Lung (tissue), 11 donors: ENCODE measurements at regions not wholly inside any gene's neighbourhood (a gene's known extent, or its start where the extent isn't known, plus 50 kb on each side); places are given as distances from the start of the nearest gene placed in this dataset.

Source experiments
- ATAC-seq: fragments of 200-7000 bp; cut with Tn5 transposase; one replicate; pipeline ENCODE4 v1.9.1; 2020; ENCODE audit warnings: moderate number of reproducible peaks; ENCODE audit not compliant: insufficient read depth, low FRiP score
- DNase-seq, 3 donors: peaks; one replicate each; pipeline ENCODE4 v3.0.0-alpha.2; 2013 to 2017
- H3K27ac ChIP-seq, 2 donors: one replicate each; pipeline ENCODE4 v1.5.1; 2013; ENCODE audit warnings: mild to moderate bottlenecking in 2 of 2, moderate library complexity in 2 of 2, control low read depth in 1 of 2, inconsistent platforms in 1 of 2, low read depth in 1 of 2, low read length in 1 of 2
- H3K27me3 ChIP-seq, 3 donors: one replicate each; pipeline ENCODE4 v1.5.1; 2013; ENCODE audit warnings: low read length in 2 of 3; ENCODE audit not compliant: control insufficient read depth in 3 of 3, insufficient read depth in 3 of 3
- H3K36me3 ChIP-seq, 4 donors: one replicate each; pipeline ENCODE4 v1.5.1; 2013; ENCODE audit warnings: low read length in 4 of 4, mild to moderate bottlenecking in 1 of 4, moderate library complexity in 1 of 4; ENCODE audit not compliant: control insufficient read depth in 4 of 4, insufficient read depth in 4 of 4
- H3K4me1 ChIP-seq, 5 donors: one replicate each; pipeline ENCODE4 v1.5.1; 2013; ENCODE audit warnings: low read length in 5 of 5, mild to moderate bottlenecking in 2 of 5, moderate library complexity in 1 of 5; ENCODE audit not compliant: control insufficient read depth in 5 of 5, insufficient read depth in 5 of 5
- H3K4me3 ChIP-seq: one replicate; pipeline ENCODE4 v1.5.1; 2013; ENCODE audit warnings: mild to moderate bottlenecking, control low read depth, moderate library complexity
- H3K9ac ChIP-seq, 2 donors: one replicate each; pipeline ENCODE4 v1.5.1; 2013; ENCODE audit warnings: low read length in 2 of 2, control low read depth in 1 of 2; ENCODE audit not compliant: insufficient read depth in 1 of 2
- H3K9me3 ChIP-seq, 4 donors: one replicate each; pipeline ENCODE4 v1.5.1; 2013; ENCODE audit warnings: low read length in 3 of 4, mild to moderate bottlenecking in 1 of 4, moderate library complexity in 1 of 4; ENCODE audit not compliant: control insufficient read depth in 4 of 4, insufficient read depth in 3 of 4
- WGBS, 2 donors: extraction: QIAGEN DNeasy Blood & Tissue Kit; methylation state at CpG; one replicate each; pipeline ENCODE4 v1.1.7; 2013; 5-methylcytosine and 5-hydroxymethylcytosine counted together
- TF ChIP-seq, protein P1 (sequence below): IDR thresholded peaks from 2 replicates; pipeline ENCODE4 v1.5.1; 2012; ENCODE audit warnings: mild to moderate bottlenecking; ENCODE audit errors: control extremely low read depth, extremely low read depth
- donor health status: control.
- donor health status: control.
- donor health status: Bipolar disorder and iron deficiency.
- donor health status: healthy.
- donor health status: DM: yes; HTN: yes; CAD: no.

DNA sequence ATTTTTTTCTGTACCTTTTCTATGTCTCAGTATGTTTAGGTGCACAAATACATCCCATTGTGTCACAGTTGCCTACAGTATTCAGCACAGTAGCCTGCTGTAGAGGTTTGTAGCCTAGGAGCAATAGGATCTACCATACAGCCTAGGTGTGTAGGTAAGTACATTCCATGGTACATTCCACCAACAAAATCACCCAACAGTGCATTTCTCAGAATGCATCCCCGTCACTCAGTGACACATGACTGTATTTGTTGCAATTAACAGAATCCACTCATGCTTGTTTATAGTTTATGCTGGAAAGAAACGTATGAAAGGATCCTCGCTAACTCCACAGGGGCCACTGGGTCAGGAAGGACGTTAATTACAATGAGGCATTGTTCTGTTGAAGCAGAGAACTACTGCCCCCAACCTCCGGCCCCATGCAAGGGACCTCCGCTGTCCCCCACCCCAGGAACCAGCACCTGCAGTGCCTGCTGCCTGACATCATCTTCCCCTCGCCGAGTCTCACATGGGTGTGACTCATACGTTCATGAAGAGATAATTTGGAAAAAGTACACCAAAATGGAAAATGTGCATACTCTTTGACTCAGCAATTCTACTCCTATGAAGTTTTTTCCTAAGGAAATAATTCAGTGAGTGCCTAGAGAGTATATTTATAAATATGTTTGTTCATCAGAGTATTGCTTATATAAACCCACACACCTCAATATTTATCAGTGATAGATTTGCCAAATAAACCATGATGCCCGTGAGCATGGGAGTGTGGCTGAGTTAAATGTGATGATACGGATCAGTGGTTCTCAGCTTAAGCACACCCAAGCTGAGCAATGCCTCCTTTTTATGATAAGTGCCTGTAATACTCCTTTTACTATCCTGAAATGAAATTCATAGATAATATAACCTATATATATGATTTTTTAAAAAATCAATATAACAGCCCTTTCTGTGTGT lies 156.4 kb upstream of the ECI2 start:
- H3K4me1 ChIP-seq = peaks cover 0 to 3% (median 0%) of the 10 kb centered on the region in 5 donors
- no peak for ATAC-seq
- H3K9me3 ChIP-seq = no peaks in the 10 kb centered on the region
- TF ChIP-seq, protein P1, sequence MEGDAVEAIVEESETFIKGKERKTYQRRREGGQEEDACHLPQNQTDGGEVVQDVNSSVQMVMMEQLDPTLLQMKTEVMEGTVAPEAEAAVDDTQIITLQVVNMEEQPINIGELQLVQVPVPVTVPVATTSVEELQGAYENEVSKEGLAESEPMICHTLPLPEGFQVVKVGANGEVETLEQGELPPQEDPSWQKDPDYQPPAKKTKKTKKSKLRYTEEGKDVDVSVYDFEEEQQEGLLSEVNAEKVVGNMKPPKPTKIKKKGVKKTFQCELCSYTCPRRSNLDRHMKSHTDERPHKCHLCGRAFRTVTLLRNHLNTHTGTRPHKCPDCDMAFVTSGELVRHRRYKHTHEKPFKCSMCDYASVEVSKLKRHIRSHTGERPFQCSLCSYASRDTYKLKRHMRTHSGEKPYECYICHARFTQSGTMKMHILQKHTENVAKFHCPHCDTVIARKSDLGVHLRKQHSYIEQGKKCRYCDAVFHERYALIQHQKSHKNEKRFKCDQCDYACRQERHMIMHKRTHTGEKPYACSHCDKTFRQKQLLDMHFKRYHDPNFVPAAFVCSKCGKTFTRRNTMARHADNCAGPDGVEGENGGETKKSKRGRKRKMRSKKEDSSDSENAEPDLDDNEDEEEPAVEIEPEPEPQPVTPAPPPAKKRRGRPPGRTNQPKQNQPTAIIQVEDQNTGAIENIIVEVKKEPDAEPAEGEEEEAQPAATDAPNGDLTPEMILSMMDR = no peak
- H3K4me3 ChIP-seq = no peak overlapping the region
- no peaks in the 10 kb centered on the region for H3K27me3 ChIP-seq
- H3K27ac ChIP-seq = no peak overlapping the region
- no peak overlapping the region for H3K9ac ChIP-seq
- 67 to 82% methylated on average over 11 of the region's 11 CpGs for WGBS, 2 donors
- no peaks in the 10 kb centered on the region for H3K36me3 ChIP-seq
- peak in 1 of 3 donors; percentile 36 for DNase-seq

- H3K27me3 ChIP-seq = no peaks in the 10 kb centered on the region
- DNase-seq = no peak
- H3K36me3 ChIP-seq = no peaks in the 10 kb centered on the region
- WGBS, 2 donors = 91 to 94% methylated on average over 4 of the region's 4 CpGs
- no peak overlapping the region for H3K27ac ChIP-seq
- no peaks in the 10 kb centered on the region for H3K9me3 ChIP-seq
- TF ChIP-seq, protein P1 = no peak
- H3K9ac ChIP-seq = no peak overlapping the region
- no peak overlapping the region for H3K4me3 ChIP-seq
- no peak for ATAC-seq
- peaks cover 0 to 3% (median 0%) of the 10 kb centered on the region in 5 donors for H3K4me1 ChIP-seq
Measured at GRCh38 chr6:4289770-4290320, 154.5 kb upstream of the ECI2 start.

- Histone ChIP-seq H3K9me3 (no peaks in the 10 kb centered on the region), H3K9ac (no peak overlapping the region), H3K36me3 (no peaks in the 10 kb centered on the region), H3K27ac (no peak overlapping the region), H3K4me1 (peaks cover 0 to 3% (median 0%) of the 10 kb centered on the region in 5 donors), H3K27me3 (no peaks in the 10 kb centered on the region), H3K4me3 (no peak overlapping the region)
- DNase-seq (no peak), ATAC-seq (no peak)
- 42 to 60% methylated on average over 11 of the region's 11 CpGs for WGBS, 2 donors
- TF ChIP-seq, protein P1 = no peak
Measured at GRCh38 chr6:4287811-4288244, 152.5 kb upstream of the ECI2 start.
